ENCODE measurements at regions not wholly inside any gene's neighbourhood (a gene's known extent, or its start where the extent isn't known, plus 50 kb on each side); places are given as distances from the start of the nearest gene placed in this dataset.
A peak's percentile ranks its signal among the peaks of the same experiment; 100 is the strongest.

GRCh38 chr13:78137404-78138142, 218.9 kb upstream of the EDNRB start:
- Histone ChIP-seq H3K9me2 (replicated peaks; ENCODE audit: insufficient read depth, low read length) (no peaks in the 10 kb centered on the region), H3K79me2 (ENCODE audit: insufficient read depth, low read length) (no peaks in the 10 kb centered on the region), H3K9ac (ENCODE audit: low read length) (no peak overlapping the region), H3K4me2 (ENCODE audit: low read depth, low read length, poor library complexity, severe bottlenecking) (peak overlapping the region; percentile 36), H3F3A (ENCODE audit: insufficient read depth) (no peaks in the 10 kb centered on the region), H3K9me3 (ENCODE audit: insufficient read depth, low read length) (no peaks in the 10 kb centered on the region), H2AFZ (ENCODE audit: low read depth, low read length, severe bottlenecking) (peak overlapping the region; percentile 78), H3K36me3 (ENCODE audit: low read length) (no peaks in the 10 kb centered on the region), H3K4me3 (ENCODE audit: insufficient read depth, low read length, poor library complexity, severe bottlenecking) (no peak overlapping the region), H4K20me1 (ENCODE audit: low read depth, low read length) (no peaks in the 10 kb centered on the region), H3K27ac (ENCODE audit: low read depth, low read length) (no peak overlapping the region), H3K27me3 (ENCODE audit: low read length) (no peaks in the 10 kb centered on the region)
- TF ChIP-seq CTCF (IDR thresholded peaks at IDR 0.05; ENCODE audit: insufficient read depth, low read length, poor library complexity, severe bottlenecking): peak; percentile 72
- no peak for TF ChIP-seq EZH2phosphoT487 (conservative IDR thresholded peaks at IDR 0.05; ENCODE audit: low read length)

- H3K27ac ChIP-seq (ENCODE audit: low read depth, low read length): no peak overlapping the region
- no peaks in the 10 kb centered on the region for H3K79me2 ChIP-seq (ENCODE audit: insufficient read depth, low read length)
- H3K36me3 ChIP-seq (ENCODE audit: low read length): no peaks in the 10 kb centered on the region
- TF ChIP-seq EZH2phosphoT487 (conservative IDR thresholded peaks at IDR 0.05; ENCODE audit: low read length) (no peak), CTCF (IDR thresholded peaks at IDR 0.05; ENCODE audit: insufficient read depth, low read length, poor library complexity, severe bottlenecking) (no peak)
- no peaks in the 10 kb centered on the region for H3F3A ChIP-seq (ENCODE audit: insufficient read depth)
- H3K9ac ChIP-seq (ENCODE audit: low read length): no peak overlapping the region
- H3K4me3 ChIP-seq (ENCODE audit: insufficient read depth, low read length, poor library complexity, severe bottlenecking): no peak overlapping the region
- H2AFZ ChIP-seq (ENCODE audit: low read depth, low read length, severe bottlenecking): no peak overlapping the region
- H3K9me3 ChIP-seq (ENCODE audit: insufficient read depth, low read length): no peaks in the 10 kb centered on the region
- no peaks in the 10 kb centered on the region for H3K27me3 ChIP-seq (ENCODE audit: low read length)
- no peaks in the 10 kb centered on the region for H3K9me2 ChIP-seq (replicated peaks; ENCODE audit: insufficient read depth, low read length)
- no peaks in the 10 kb centered on the region for H4K20me1 ChIP-seq (ENCODE audit: low read depth, low read length)
- H3K4me2 ChIP-seq (ENCODE audit: low read depth, low read length, poor library complexity, severe bottlenecking): no peak overlapping the region
These were observed 218.3 kb upstream of the EDNRB start for GRCh38 chr13:78136966-78137365.

- Histone ChIP-seq H2AFZ (ENCODE audit: low read depth, low read length, severe bottlenecking) (no peak overlapping the region), H3K79me2 (ENCODE audit: insufficient read depth, low read length) (no peaks in the 10 kb centered on the region), H3K27me3 (ENCODE audit: low read length) (no peaks in the 10 kb centered on the region), H3K36me3 (ENCODE audit: low read length) (no peaks in the 10 kb centered on the region), H3K27ac (ENCODE audit: low read depth, low read length) (no peak overlapping the region), H4K20me1 (ENCODE audit: low read depth, low read length) (no peaks in the 10 kb centered on the region), H3K4me3 (ENCODE audit: insufficient read depth, low read length, poor library complexity, severe bottlenecking) (no peak overlapping the region), H3K9ac (ENCODE audit: low read length) (no peak overlapping the region), H3K9me3 (ENCODE audit: insufficient read depth, low read length) (no peaks in the 10 kb centered on the region), H3F3A (ENCODE audit: insufficient read depth) (no peaks in the 10 kb centered on the region), H3K9me2 (replicated peaks; ENCODE audit: insufficient read depth, low read length) (no peaks in the 10 kb centered on the region), H3K4me2 (ENCODE audit: low read depth, low read length, poor library complexity, severe bottlenecking) (no peak overlapping the region)
- TF ChIP-seq CTCF (IDR thresholded peaks at IDR 0.05; ENCODE audit: insufficient read depth, low read length, poor library complexity, severe bottlenecking): no peak
- no peak for TF ChIP-seq EZH2phosphoT487 (conservative IDR thresholded peaks at IDR 0.05; ENCODE audit: low read length)
These were observed 214.9 kb upstream of the EDNRB start for GRCh38 chr13:78133511-78133910.
